BJ (cell line): ENCODE measurements at regions not wholly inside any gene's neighbourhood (a gene's known extent, or its start where the extent isn't known, plus 50 kb on each side); places are given as distances from the start of the nearest gene placed in this dataset.
"Not testable (repeated sequence)": the region's sequence is repeated elsewhere in the genome, so short reads cannot be mapped to it uniquely, and the experiment has no call there.

Source experiments
- CTCF ChIA-PET: fragments of 350-600 bp; formaldehyde crosslinking; extraction: SDS; loops from one replicate; lab custom pipeline; 2021; ENCODE audit warnings: antibody characterized with exemption, inconsistent platforms; lab: Yijun Ruan, JAX
- POLR2A ChIA-PET: fragments of 300-600 bp; sonication (Branson Sonifier 250); formaldehyde crosslinking; extraction: SDS; loops from one replicate; lab custom pipeline; 2021; ENCODE audit warnings: antibody characterized with exemption; lab: Charles Lee
- DNase-seq: peaks from one replicate; pipeline ENCODE4 v3.0.0-alpha.2; 2011; ENCODE audit warnings: low read depth
- H3K27me3 ChIP-seq: 2 replicates; pipeline ENCODE4 v1.6.0; 2011; ENCODE audit warnings: low read length; ENCODE audit not compliant: control insufficient read depth, insufficient read depth
- H3K36me3 ChIP-seq: 2 replicates; pipeline ENCODE4 v1.5.1; 2011; ENCODE audit warnings: low read length; ENCODE audit not compliant: control insufficient read depth, insufficient read depth
- H3K4me3 ChIP-seq: 2 replicates; pipeline ENCODE4 v1.5.1; 2011; ENCODE audit warnings: low read depth, mild to moderate bottlenecking, control low read depth, low read length
- TF ChIP-seq, protein P1 (sequence below): IDR thresholded peaks from 2 replicates; pipeline ENCODE4 v1.5.1; 2011; ENCODE audit warnings: low read depth, mild to moderate bottlenecking, control low read depth, inconsistent platforms, low read length, moderate library complexity; ENCODE audit not compliant: insufficient read depth

DNA sequence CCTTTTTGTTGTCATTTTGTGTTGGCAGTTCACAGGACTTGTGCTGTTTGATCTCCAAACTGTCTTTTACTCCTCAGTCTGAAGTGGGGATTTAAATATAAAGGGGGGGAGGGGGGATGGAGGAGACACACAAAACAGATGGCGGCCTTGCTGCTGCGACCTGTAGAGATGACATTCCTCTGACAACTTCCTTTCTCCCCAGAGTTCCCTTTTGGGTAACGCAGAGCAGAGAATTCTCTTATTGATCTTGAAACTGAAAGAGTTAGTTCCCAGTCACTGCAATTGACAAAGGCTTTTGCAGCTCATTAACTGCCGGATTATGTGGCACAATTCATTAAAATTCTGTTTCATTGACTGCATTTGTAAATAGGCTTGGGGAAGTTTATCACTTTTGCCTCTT, 279.3 kb downstream of the TSN start:
- POLR2A ChIA-PET: no interaction called here
- DNase-seq: no peak
- no peak overlapping the region for H3K4me3 ChIP-seq
- no peaks in the 10 kb centered on the region for H3K36me3 ChIP-seq
- no peaks in the 10 kb centered on the region for H3K27me3 ChIP-seq
- CTCF ChIA-PET: no interaction called here
- TF ChIP-seq, protein P1, sequence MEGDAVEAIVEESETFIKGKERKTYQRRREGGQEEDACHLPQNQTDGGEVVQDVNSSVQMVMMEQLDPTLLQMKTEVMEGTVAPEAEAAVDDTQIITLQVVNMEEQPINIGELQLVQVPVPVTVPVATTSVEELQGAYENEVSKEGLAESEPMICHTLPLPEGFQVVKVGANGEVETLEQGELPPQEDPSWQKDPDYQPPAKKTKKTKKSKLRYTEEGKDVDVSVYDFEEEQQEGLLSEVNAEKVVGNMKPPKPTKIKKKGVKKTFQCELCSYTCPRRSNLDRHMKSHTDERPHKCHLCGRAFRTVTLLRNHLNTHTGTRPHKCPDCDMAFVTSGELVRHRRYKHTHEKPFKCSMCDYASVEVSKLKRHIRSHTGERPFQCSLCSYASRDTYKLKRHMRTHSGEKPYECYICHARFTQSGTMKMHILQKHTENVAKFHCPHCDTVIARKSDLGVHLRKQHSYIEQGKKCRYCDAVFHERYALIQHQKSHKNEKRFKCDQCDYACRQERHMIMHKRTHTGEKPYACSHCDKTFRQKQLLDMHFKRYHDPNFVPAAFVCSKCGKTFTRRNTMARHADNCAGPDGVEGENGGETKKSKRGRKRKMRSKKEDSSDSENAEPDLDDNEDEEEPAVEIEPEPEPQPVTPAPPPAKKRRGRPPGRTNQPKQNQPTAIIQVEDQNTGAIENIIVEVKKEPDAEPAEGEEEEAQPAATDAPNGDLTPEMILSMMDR: no peak

GRCh38 chr2:122038816-122039215, 283.4 kb downstream of the TSN start:
- CTCF ChIA-PET, POLR2A ChIA-PET, H3K4me3 ChIP-seq, DNase-seq, H3K36me3 ChIP-seq, H3K27me3 ChIP-seq: not testable (repeated sequence)

- Histone ChIP-seq H3K27me3 (peaks cover 2% of the 10 kb centered on the region; the same call in 1 of the 2 replicates), H3K4me3 (no peak overlapping the region), H3K36me3 (no peaks in the 10 kb centered on the region)
- CTCF ChIA-PET: interaction anchor here (2.2 kb wide), 1 partner anchor 9 kb away, joined by 5 read pairs; no protein-coding TSS in a partner anchor
- POLR2A ChIA-PET: no interaction called here
- DNase-seq: no peak
- TF ChIP-seq, protein P1: no peak
Measured at GRCh38 chr2:122041455-122041854, 286.0 kb downstream of the TSN start.

- DNase-seq: not testable (repeated sequence)
Measured at GRCh38 chr2:122051659-122052058, 296.2 kb downstream of the TSN start.

GRCh38 chr2:122055521-122055931, 300.1 kb downstream of the TSN start:
- ChIA-PET CTCF (no interaction called here), POLR2A (no interaction called here)
- TF ChIP-seq, protein P1: no peak
- Histone ChIP-seq H3K4me3 (no peak overlapping the region), H3K36me3 (no peaks in the 10 kb centered on the region), H3K27me3 (no peaks in the 10 kb centered on the region)
- no peak for DNase-seq

More at GRCh38 chr2:122051659-122052058, 296.2 kb downstream of the TSN start:
- H3K36me3 ChIP-seq, CTCF ChIA-PET, POLR2A ChIA-PET, H3K27me3 ChIP-seq, H3K4me3 ChIP-seq: not testable (repeated sequence)

DNA sequence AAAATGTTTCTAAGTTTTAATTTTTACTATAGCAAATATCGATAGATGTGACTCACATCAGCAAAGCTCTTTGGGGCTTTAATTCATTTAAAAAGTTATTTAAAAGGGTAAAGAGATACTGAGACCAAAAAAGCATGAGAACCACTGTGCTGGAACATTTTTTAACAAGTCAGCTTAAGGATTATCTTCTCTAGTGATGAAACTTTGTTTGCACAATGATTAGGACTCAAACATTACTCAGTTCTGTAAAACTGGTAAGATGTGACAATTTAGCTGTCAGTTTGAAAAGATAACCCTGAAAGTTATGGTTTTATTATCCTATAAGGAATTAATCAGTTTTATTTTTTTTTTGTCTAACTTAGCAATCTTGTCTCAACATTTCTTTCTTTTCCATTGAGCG, 301.4 kb downstream of the TSN start:
- no peaks in the 10 kb centered on the region for H3K36me3 ChIP-seq
- no peak for DNase-seq
- ChIA-PET POLR2A (no interaction called here), CTCF (no interaction called here)
- TF ChIP-seq, protein P1: no peak
- H3K27me3 ChIP-seq: no peaks in the 10 kb centered on the region
- H3K4me3 ChIP-seq: no peak overlapping the region
